SK-N-SH treated with all-trans-retinoic acid at 6 μM for 48 hours (cell line): ENCODE measurements at regions not wholly inside any gene's neighbourhood (a gene's known extent, or its start where the extent isn't known, plus 50 kb on each side); places are given as distances from the start of the nearest gene placed in this dataset.

Experiments
- ATAC-seq: fragments of 200-7000 bp; cut with Tn5 transposase; 3 replicates; pipeline ENCODE4 v1.9.1; 2020; ENCODE audit warnings: mild to moderate bottlenecking, moderate library complexity
- ARNTL ChIP-seq: fragments of 450-650 bp; formaldehyde crosslinking; IDR thresholded peaks from 2 replicates; pipeline ENCODE4 v1.5.0; 2020; ENCODE audit warnings: low read depth, mild to moderate bottlenecking, moderate library complexity, borderline replicate concordance
- BACH2 ChIP-seq: fragments of 250-450 bp; sonication (Bioruptor Pico); IDR thresholded peaks from 2 replicates; pipeline ENCODE4 v1.9.0; 2021; ENCODE audit warnings: mild to moderate bottlenecking, borderline replicate concordance
- CSDC2 ChIP-seq: fragments of 250-450 bp; sonication (Bioruptor Pico); IDR thresholded peaks from 2 replicates; pipeline ENCODE4 v1.5.0; 2020; ENCODE audit warnings: mild to moderate bottlenecking, moderate library complexity
- ESRRG ChIP-seq: fragments of 250-450 bp; sonication (Bioruptor Pico); IDR thresholded peaks from 2 replicates; pipeline ENCODE4 v1.6.1; 2021; ENCODE audit warnings: mild to moderate bottlenecking
- GLIS3 ChIP-seq: fragments of 250-450 bp; sonication (Bioruptor Pico); IDR thresholded peaks from 2 replicates; pipeline ENCODE4 v1.5.0; 2020; ENCODE audit warnings: mild to moderate bottlenecking, moderate library complexity
- ISL1 ChIP-seq: fragments of 250-450 bp; sonication (Bioruptor Pico); IDR thresholded peaks from 2 replicates; pipeline ENCODE4 v2.1.2; 2022; ENCODE audit warnings: mild to moderate bottlenecking, moderate library complexity
- PPARA ChIP-seq: fragments of 250-450 bp; sonication (Bioruptor Pico); IDR thresholded peaks from 2 replicates; pipeline ENCODE4 v1.5.0; 2020; ENCODE audit warnings: mild to moderate bottlenecking, borderline replicate concordance
- RARB ChIP-seq: fragments of 250-450 bp; sonication (Bioruptor Pico); IDR thresholded peaks from 2 replicates; pipeline ENCODE4 v1.8.0; 2021; ENCODE audit warnings: mild to moderate bottlenecking, moderate library complexity
- SNAI2 ChIP-seq: fragments of 250-450 bp; sonication (Bioruptor Pico); IDR thresholded peaks from 2 replicates; pipeline ENCODE4 v1.5.0; 2020; ENCODE audit warnings: mild to moderate bottlenecking, moderate library complexity
- TCF4 ChIP-seq: fragments of 250-450 bp; sonication (Bioruptor Pico); IDR thresholded peaks from 2 replicates; pipeline ENCODE4 v1.8.0; 2021; ENCODE audit warnings: mild to moderate bottlenecking, moderate library complexity, borderline replicate concordance
- TOX ChIP-seq: fragments of 250-450 bp; sonication (Bioruptor Pico); IDR thresholded peaks from 2 replicates; pipeline ENCODE4 v1.8.0; 2021; ENCODE audit warnings: mild to moderate bottlenecking, moderate library complexity, borderline replicate concordance
- ZC3H10 ChIP-seq: fragments of 250-450 bp; sonication (Bioruptor Pico); IDR thresholded peaks from 2 replicates; pipeline ENCODE4 v1.5.1; 2021; ENCODE audit warnings: mild to moderate bottlenecking, moderate library complexity
- ZFP3 ChIP-seq: fragments of 250-450 bp; sonication (Bioruptor Pico); IDR thresholded peaks from 2 replicates; pipeline ENCODE4 v1.5.0; 2020; ENCODE audit warnings: mild to moderate bottlenecking, moderate library complexity
- ZFP30 ChIP-seq: fragments of 450-650 bp; formaldehyde crosslinking; IDR thresholded peaks from 2 replicates; pipeline ENCODE4 v1.5.0; 2022; ENCODE audit warnings: mild to moderate bottlenecking, moderate library complexity
- ZNF565 ChIP-seq: fragments of 450-650 bp; formaldehyde crosslinking; conservative IDR thresholded peaks from 2 replicates; pipeline ENCODE4 v1.5.0; 2020; ENCODE audit warnings: low read depth, mild to moderate bottlenecking, moderate library complexity
- ZNF70 ChIP-seq: fragments of 450-650 bp; formaldehyde crosslinking; IDR thresholded peaks from 2 replicates; pipeline ENCODE4 v1.5.0; 2020; ENCODE audit warnings: mild to moderate bottlenecking, moderate library complexity
- ZNF8 ChIP-seq: fragments of 450-650 bp; formaldehyde crosslinking; IDR thresholded peaks from 2 replicates; pipeline ENCODE4 v1.5.0; 2020; ENCODE audit warnings: mild to moderate bottlenecking, moderate library complexity
- TF ChIP-seq, protein P1 (sequence below): fragments of 250-450 bp; sonication (Bioruptor Pico); IDR thresholded peaks from 2 replicates; pipeline ENCODE4 v1.5.0; 2020; ENCODE audit warnings: mild to moderate bottlenecking, moderate library complexity
- TF ChIP-seq, protein P2 (sequence below): fragments of 250-450 bp; sonication (Bioruptor Pico); IDR thresholded peaks from 2 replicates; pipeline ENCODE4 v1.8.0; 2021; ENCODE audit warnings: low read depth, mild to moderate bottlenecking, moderate library complexity, borderline replicate concordance
- TF ChIP-seq, protein P3 (sequence below): fragments of 250-450 bp; sonication (Bioruptor Pico); IDR thresholded peaks from 2 replicates; pipeline ENCODE4 v1.5.1; 2020; ENCODE audit warnings: low read depth, mild to moderate bottlenecking, moderate library complexity
- TF ChIP-seq, protein P4 (sequence below): fragments of 250-450 bp; sonication (Bioruptor Pico); IDR thresholded peaks from 2 replicates; pipeline ENCODE4 v1.8.0; 2020; ENCODE audit warnings: mild to moderate bottlenecking, moderate library complexity, borderline replicate concordance
- TF ChIP-seq, protein P5 (sequence below): fragments of 250-450 bp; sonication (Bioruptor Pico); IDR thresholded peaks from 2 replicates; pipeline ENCODE4 v1.5.1; 2021; ENCODE audit warnings: mild to moderate bottlenecking, moderate library complexity

DNA sequence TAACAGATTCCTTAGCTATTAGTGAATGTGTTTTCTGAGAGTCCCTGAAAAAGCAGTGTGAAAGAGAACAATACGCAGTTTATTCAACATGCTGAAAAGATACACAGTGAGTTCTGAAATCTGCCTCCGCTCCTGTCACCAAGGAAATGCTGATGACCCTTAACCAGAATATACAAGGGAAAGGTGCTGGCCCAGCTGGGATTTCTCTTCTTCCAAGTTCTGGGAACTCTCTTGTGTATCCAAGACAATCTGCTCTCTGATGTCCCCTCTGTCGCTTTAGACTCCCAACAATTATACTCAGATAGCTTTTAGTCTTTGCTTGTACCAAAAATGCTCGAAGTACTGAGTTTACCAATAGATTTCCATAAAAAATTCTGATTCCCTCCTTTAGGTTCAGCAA, 214.9 kb downstream of the TMEM167A start:
- TF ChIP-seq BACH2, result no peak
- no peak for TF ChIP-seq ZC3H10 (CRISPR knock-in tag)
- no peak for TF ChIP-seq ZNF70 (CRISPR knock-in tag)
- TF ChIP-seq, protein P1, sequence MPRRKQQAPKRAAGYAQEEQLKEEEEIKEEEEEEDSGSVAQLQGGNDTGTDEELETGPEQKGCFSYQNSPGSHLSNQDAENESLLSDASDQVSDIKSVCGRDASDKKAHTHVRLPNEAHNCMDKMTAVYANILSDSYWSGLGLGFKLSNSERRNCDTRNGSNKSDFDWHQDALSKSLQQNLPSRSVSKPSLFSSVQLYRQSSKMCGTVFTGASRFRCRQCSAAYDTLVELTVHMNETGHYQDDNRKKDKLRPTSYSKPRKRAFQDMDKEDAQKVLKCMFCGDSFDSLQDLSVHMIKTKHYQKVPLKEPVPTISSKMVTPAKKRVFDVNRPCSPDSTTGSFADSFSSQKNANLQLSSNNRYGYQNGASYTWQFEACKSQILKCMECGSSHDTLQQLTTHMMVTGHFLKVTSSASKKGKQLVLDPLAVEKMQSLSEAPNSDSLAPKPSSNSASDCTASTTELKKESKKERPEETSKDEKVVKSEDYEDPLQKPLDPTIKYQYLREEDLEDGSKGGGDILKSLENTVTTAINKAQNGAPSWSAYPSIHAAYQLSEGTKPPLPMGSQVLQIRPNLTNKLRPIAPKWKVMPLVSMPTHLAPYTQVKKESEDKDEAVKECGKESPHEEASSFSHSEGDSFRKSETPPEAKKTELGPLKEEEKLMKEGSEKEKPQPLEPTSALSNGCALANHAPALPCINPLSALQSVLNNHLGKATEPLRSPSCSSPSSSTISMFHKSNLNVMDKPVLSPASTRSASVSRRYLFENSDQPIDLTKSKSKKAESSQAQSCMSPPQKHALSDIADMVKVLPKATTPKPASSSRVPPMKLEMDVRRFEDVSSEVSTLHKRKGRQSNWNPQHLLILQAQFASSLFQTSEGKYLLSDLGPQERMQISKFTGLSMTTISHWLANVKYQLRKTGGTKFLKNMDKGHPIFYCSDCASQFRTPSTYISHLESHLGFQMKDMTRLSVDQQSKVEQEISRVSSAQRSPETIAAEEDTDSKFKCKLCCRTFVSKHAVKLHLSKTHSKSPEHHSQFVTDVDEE (CRISPR knock-in tag), result no peak
- TF ChIP-seq, all 23 proteins: peak for 0
- no peak for ATAC-seq

DNA sequence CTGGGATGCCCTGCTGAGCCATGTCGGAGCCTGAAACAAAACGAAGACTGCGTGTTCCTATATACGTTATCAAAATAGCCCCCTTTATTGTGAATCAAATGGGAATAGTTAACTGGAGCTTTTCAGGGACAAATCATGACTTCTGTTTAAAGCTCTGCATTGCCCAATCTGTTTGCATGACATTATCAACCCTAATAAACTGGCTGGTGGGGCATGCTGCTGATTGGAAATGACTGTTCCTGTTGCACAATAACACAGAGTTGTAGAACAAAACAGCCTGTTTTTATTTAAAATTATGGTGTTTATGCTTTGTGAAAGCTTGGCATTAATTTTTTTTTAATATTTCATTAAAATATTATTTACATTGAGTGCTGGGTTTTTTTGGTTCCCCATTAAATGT, 215.5 kb downstream of the TMEM167A start:
- TF ChIP-seq TCF4, result no peak
- TF ChIP-seq ESRRG, result no peak
- TF ChIP-seq ZNF565, result no peak
- no peak for TF ChIP-seq RARB (CRISPR knock-in tag)
- no peak for TF ChIP-seq ZFP30 (CRISPR knock-in tag)
- TF ChIP-seq TOX (CRISPR knock-in tag), result no peak
- TF ChIP-seq ARNTL (CRISPR knock-in tag), result no peak
- TF ChIP-seq, protein P2, sequence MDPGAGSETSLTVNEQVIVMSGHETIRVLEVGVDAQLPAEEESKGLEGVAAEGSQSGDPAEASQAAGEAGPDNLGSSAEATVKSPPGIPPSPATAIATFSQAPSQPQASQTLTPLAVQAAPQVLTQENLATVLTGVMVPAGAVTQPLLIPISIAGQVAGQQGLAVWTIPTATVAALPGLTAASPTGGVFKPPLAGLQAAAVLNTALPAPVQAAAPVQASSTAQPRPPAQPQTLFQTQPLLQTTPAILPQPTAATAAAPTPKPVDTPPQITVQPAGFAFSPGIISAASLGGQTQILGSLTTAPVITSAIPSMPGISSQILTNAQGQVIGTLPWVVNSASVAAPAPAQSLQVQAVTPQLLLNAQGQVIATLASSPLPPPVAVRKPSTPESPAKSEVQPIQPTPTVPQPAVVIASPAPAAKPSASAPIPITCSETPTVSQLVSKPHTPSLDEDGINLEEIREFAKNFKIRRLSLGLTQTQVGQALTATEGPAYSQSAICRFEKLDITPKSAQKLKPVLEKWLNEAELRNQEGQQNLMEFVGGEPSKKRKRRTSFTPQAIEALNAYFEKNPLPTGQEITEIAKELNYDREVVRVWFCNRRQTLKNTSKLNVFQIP (CRISPR knock-in tag), result no peak
- TF ChIP-seq ZNF8, result no peak
- TF ChIP-seq CSDC2 (CRISPR knock-in tag), result no peak
- no peak for TF ChIP-seq ZNF70 (CRISPR knock-in tag)
- TF ChIP-seq GLIS3 (CRISPR knock-in tag), result no peak
- TF ChIP-seq BACH2, result no peak
- TF ChIP-seq SNAI2, result no peak
- TF ChIP-seq, protein P1 (CRISPR knock-in tag), result no peak
- TF ChIP-seq, protein P3, sequence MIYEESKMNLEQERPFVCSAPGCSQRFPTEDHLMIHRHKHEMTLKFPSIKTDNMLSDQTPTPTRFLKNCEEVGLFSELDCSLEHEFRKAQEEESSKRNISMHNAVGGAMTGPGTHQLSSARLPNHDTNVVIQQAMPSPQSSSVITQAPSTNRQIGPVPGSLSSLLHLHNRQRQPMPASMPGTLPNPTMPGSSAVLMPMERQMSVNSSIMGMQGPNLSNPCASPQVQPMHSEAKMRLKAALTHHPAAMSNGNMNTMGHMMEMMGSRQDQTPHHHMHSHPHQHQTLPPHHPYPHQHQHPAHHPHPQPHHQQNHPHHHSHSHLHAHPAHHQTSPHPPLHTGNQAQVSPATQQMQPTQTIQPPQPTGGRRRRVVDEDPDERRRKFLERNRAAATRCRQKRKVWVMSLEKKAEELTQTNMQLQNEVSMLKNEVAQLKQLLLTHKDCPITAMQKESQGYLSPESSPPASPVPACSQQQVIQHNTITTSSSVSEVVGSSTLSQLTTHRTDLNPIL, result no peak
- no peak for TF ChIP-seq ISL1 (CRISPR knock-in tag)
- no peak for TF ChIP-seq ZFP3 (CRISPR knock-in tag)
- TF ChIP-seq, protein P4, sequence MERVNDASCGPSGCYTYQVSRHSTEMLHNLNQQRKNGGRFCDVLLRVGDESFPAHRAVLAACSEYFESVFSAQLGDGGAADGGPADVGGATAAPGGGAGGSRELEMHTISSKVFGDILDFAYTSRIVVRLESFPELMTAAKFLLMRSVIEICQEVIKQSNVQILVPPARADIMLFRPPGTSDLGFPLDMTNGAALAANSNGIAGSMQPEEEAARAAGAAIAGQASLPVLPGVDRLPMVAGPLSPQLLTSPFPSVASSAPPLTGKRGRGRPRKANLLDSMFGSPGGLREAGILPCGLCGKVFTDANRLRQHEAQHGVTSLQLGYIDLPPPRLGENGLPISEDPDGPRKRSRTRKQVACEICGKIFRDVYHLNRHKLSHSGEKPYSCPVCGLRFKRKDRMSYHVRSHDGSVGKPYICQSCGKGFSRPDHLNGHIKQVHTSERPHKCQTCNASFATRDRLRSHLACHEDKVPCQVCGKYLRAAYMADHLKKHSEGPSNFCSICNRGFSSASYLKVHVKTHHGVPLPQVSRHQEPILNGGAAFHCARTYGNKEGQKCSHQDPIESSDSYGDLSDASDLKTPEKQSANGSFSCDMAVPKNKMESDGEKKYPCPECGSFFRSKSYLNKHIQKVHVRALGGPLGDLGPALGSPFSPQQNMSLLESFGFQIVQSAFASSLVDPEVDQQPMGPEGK (CRISPR knock-in tag), result no peak
- no peak for TF ChIP-seq ZC3H10 (CRISPR knock-in tag)
- no peak for ATAC-seq

DNA sequence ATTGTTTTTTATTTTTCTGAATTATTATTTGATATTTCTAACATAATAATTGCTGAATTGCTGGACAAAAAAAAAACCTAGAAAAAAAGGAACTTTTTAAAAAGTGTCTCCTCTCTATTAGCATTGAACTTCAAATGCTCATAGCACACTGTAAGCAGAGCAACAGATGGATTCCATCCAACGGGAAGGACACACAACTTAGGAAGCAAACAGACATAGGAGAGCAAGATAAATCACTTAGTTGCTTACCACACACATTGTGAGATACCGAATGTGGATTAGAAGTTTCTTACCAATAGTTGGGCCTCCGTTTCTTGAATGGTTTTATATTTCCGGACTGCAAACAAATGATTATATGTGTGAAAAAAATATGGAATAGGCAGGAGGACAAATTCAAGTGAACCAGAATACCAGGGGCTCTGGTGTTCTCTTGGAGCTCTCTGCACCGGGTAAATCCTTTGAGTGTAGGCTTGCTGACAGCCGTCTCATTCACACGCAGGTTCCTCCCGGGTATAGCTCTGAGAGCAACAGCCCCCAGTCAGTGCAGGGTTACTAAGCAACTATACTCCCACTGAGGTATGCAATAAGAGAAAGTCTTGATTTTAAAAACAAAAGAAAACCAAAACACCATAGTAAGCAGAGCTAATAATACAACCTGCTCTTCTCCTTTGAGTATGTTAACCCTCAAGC, 217.6 kb downstream of the TMEM167A start:
- TF ChIP-seq, protein P4 (CRISPR knock-in tag), result no peak
- TF ChIP-seq TOX (CRISPR knock-in tag), result no peak
- TF ChIP-seq, protein P5, sequence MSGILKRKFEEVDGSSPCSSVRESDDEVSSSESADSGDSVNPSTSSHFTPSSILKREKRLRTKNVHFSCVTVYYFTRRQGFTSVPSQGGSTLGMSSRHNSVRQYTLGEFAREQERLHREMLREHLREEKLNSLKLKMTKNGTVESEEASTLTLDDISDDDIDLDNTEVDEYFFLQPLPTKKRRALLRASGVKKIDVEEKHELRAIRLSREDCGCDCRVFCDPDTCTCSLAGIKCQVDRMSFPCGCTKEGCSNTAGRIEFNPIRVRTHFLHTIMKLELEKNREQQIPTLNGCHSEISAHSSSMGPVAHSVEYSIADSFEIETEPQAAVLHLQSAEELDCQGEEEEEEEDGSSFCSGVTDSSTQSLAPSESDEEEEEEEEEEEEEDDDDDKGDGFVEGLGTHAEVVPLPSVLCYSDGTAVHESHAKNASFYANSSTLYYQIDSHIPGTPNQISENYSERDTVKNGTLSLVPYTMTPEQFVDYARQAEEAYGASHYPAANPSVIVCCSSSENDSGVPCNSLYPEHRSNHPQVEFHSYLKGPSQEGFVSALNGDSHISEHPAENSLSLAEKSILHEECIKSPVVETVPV (CRISPR knock-in tag), result no peak
- no peak for TF ChIP-seq ARNTL (CRISPR knock-in tag)
- TF ChIP-seq SNAI2, result no peak
- no peak for TF ChIP-seq ZNF70 (CRISPR knock-in tag)
- TF ChIP-seq ESRRG, result no peak
- TF ChIP-seq ISL1 (CRISPR knock-in tag), result no peak
- TF ChIP-seq PPARA (CRISPR knock-in tag), result no peak
- no peak for TF ChIP-seq GLIS3 (CRISPR knock-in tag)
- TF ChIP-seq ZFP30 (CRISPR knock-in tag), result no peak
- TF ChIP-seq, protein P3, result no peak
- ATAC-seq, result no peak
